Kidney (tissue), 13 donors: ENCODE measurements at regions not wholly inside any gene's neighbourhood (a gene's known extent, or its start where the extent isn't known, plus 50 kb on each side); places are given as distances from the start of the nearest gene placed in this dataset.

Experiments
- DNase-seq, 5 donors: peaks; one replicate each; pipeline ENCODE4 v3.0.0-alpha.2; 2013 to 2020
- FAIRE-seq: peaks from 2 replicates; lab custom pipeline; 2012; peaks lifted over from hg19 to GRCh38; lab: Jason Lieb, UNC
- H3K27ac ChIP-seq, 2 donors: one replicate each; pipeline ENCODE4 v1.7.0; 2013; ENCODE audit warnings: low read depth in 2 of 2, low read length in 2 of 2, inconsistent platforms in 1 of 2
- H3K27me3 ChIP-seq: one replicate; pipeline ENCODE4 v1.7.1; 2013; ENCODE audit warnings: low read length, inconsistent platforms; ENCODE audit not compliant: control insufficient read depth, insufficient read depth
- H3K36me3 ChIP-seq, 3 donors: one replicate each; pipeline versions ENCODE4 v1.7.0 to v1.7.1; 2013; ENCODE audit warnings: low read length in 3 of 3, control low read depth in 1 of 3, inconsistent platforms in 1 of 3; ENCODE audit not compliant: insufficient read depth in 3 of 3, control insufficient read depth in 2 of 3
- H3K4me1 ChIP-seq, 3 donors: one replicate each; pipeline versions ENCODE4 v1.7.0 to v1.7.1; 2013; ENCODE audit warnings: low read length in 3 of 3, inconsistent platforms in 1 of 3, low read depth in 1 of 3; ENCODE audit not compliant: control insufficient read depth in 2 of 3, insufficient read depth in 2 of 3
- H3K4me3 ChIP-seq, 3 donors: one replicate each; pipeline versions ENCODE4 v1.7.0 to v1.8.1; 2013; ENCODE audit warnings: low read length in 3 of 3, control low read depth in 1 of 3, inconsistent platforms in 1 of 3
- H3K9ac ChIP-seq, 3 donors: one replicate each; pipeline versions ENCODE4 v1.7.0 to v1.7.1; 2013; ENCODE audit warnings: low read length in 3 of 3, control low read depth in 1 of 3, inconsistent platforms in 1 of 3
- H3K9me3 ChIP-seq, 3 donors: one replicate each; pipeline versions ENCODE4 v1.7.0 to v1.7.1; 2013; ENCODE audit warnings: low read length in 3 of 3, control low read depth in 1 of 3, inconsistent platforms in 1 of 3; ENCODE audit not compliant: control insufficient read depth in 2 of 3, insufficient read depth in 1 of 3
- CTCF ChIP-seq: IDR thresholded peaks from 3 replicates; pipeline ENCODE4 v1.5.1; 2012; ENCODE audit warnings: mild to moderate bottlenecking, moderate library complexity, borderline replicate concordance; ENCODE audit not compliant: insufficient read depth; ENCODE audit errors: extremely low read depth
- intact Hi-C: fragments of 100-400 bp; cut with DNase I; formaldehyde crosslinking; loops from one replicate; pipeline ENCODE4 v1.11.1; 2022
- donor health status: control.
- donor health status: control.
- donor health status: control.
- donor health status: control.
- donor health status: control.
- donor health status: DM: yes; HTN: yes; CAD: no.
- donor health status: Normal renal cell carcinoma (clear cell type).

- intact Hi-C loops, result no loop called here
- DNase-seq, result no peak
- Histone ChIP-seq H3K4me3 (no peak overlapping the region), H3K9me3 (no peaks in the 10 kb centered on the region), H3K36me3 (no peaks in the 10 kb centered on the region), H3K9ac (no peak overlapping the region), H3K27ac (no peak overlapping the region), H3K27me3 (no peaks in the 10 kb centered on the region), H3K4me1 (no peaks in the 10 kb centered on the region)
- no peak for TF ChIP-seq CTCF
- no peak for FAIRE-seq
Measured at GRCh38 chr2:149899390-149899789, 311.8 kb upstream of the MMADHC start.

GRCh38 chr2:149894760-149895159 lies 307.2 kb upstream of the MMADHC start:
- intact Hi-C loops, result no loop called here
- no peaks in the 10 kb centered on the region for H3K27me3 ChIP-seq
- DNase-seq (no peak), FAIRE-seq (no peak)
- H3K36me3 ChIP-seq, result no peaks in the 10 kb centered on the region
- TF ChIP-seq CTCF, result no peak
- H3K9me3 ChIP-seq, result no peaks in the 10 kb centered on the region
- no peaks in the 10 kb centered on the region for H3K4me1 ChIP-seq
- H3K27ac ChIP-seq, result no peak overlapping the region
- no peak overlapping the region for H3K9ac ChIP-seq
- H3K4me3 ChIP-seq, result no peak overlapping the region

GRCh38 chr2:149894226-149894625 lies 306.7 kb upstream of the MMADHC start:
- FAIRE-seq (no peak), DNase-seq (no peak)
- Histone ChIP-seq H3K36me3 (no peaks in the 10 kb centered on the region), H3K9ac (no peak overlapping the region), H3K27me3 (no peaks in the 10 kb centered on the region), H3K9me3 (no peaks in the 10 kb centered on the region), H3K27ac (no peak overlapping the region), H3K4me3 (no peak overlapping the region), H3K4me1 (no peaks in the 10 kb centered on the region)
- no peak for TF ChIP-seq CTCF
- intact Hi-C loops, result no loop called here

- H3K9ac ChIP-seq, result no peak overlapping the region
- no peak overlapping the region for H3K4me3 ChIP-seq
- H3K36me3 ChIP-seq, result no peaks in the 10 kb centered on the region
- no peaks in the 10 kb centered on the region for H3K27me3 ChIP-seq
- no peak for TF ChIP-seq CTCF
- no peak overlapping the region for H3K27ac ChIP-seq
- FAIRE-seq (no peak), DNase-seq (no peak)
- no peaks in the 10 kb centered on the region for H3K9me3 ChIP-seq
- no peaks in the 10 kb centered on the region for H3K4me1 ChIP-seq
- intact Hi-C loops, result no loop called here
Measured at GRCh38 chr2:149892563-149892962, 305.0 kb upstream of the MMADHC start.
